HG03457 (cell line): ENCODE measurements at regions not wholly inside any gene's neighbourhood (a gene's known extent, or its start where the extent isn't known, plus 50 kb on each side); places are given as distances from the start of the nearest gene placed in this dataset.

Experiments
- ATAC-seq: cut with Tn5 transposase; IDR thresholded peaks from one replicate; pipeline ENCODE4 v1.9.1; 2021; ENCODE audit warnings: moderate number of reproducible peaks; ENCODE audit not compliant: unreplicated experiment

- no peak for ATAC-seq
These were observed 87.2 kb upstream of the XCR1 start for GRCh38 chr3:46114323-46114988.

GRCh38 chr3:46113608-46114007 is 86.3 kb upstream of the XCR1 start:
- no peak for ATAC-seq

GRCh38 chr3:46112984-46113383 is 85.7 kb upstream of the XCR1 start:
- ATAC-seq, result no peak

- no peak for ATAC-seq
These were observed 85.0 kb upstream of the XCR1 start for GRCh38 chr3:46112296-46112695.

GRCh38 chr3:46110701-46111493 is 83.6 kb upstream of the XCR1 start:
- ATAC-seq, result no peak

- ATAC-seq, result no peak
These were observed 80.4 kb upstream of the XCR1 start for GRCh38 chr3:46107682-46108081.

- no peak for ATAC-seq
These were observed 78.1 kb upstream of the XCR1 start for GRCh38 chr3:46105306-46105919.

GRCh38 chr3:46104706-46105105 is 77.4 kb upstream of the XCR1 start:
- no peak for ATAC-seq

GRCh38 chr3:46102780-46103130 is 75.5 kb upstream of the XCR1 start:
- ATAC-seq, result no peak

- no peak for ATAC-seq
These were observed 74.9 kb upstream of the XCR1 start for GRCh38 chr3:46102059-46102779.

- no peak for ATAC-seq
These were observed 73.5 kb upstream of the XCR1 start for GRCh38 chr3:46100812-46101211.

GRCh38 chr3:46098319-46098761 is 71.1 kb upstream of the XCR1 start:
- peak; percentile 41 for ATAC-seq

- ATAC-seq, result no peak
These were observed 70.5 kb upstream of the XCR1 start for GRCh38 chr3:46097691-46098241.

GRCh38 chr3:46096781-46097180 is 69.5 kb upstream of the XCR1 start:
- no peak for ATAC-seq

GRCh38 chr3:46096336-46096735 is 69.1 kb upstream of the XCR1 start:
- ATAC-seq, result no peak

GRCh38 chr3:46095307-46095706 is 68.0 kb upstream of the XCR1 start:
- ATAC-seq, result peak; percentile 37

GRCh38 chr3:46094506-46094905 is 67.2 kb upstream of the XCR1 start:
- ATAC-seq, result no peak

GRCh38 chr3:46093966-46094365 is 66.7 kb upstream of the XCR1 start:
- ATAC-seq, result no peak

- ATAC-seq, result no peak
These were observed 66.2 kb upstream of the XCR1 start for GRCh38 chr3:46093327-46093942.

GRCh38 chr3:46092702-46093080 is 65.4 kb upstream of the XCR1 start:
- no peak for ATAC-seq
